ENCODE measurements at regions not wholly inside any gene's neighbourhood (a gene's known extent, or its start where the extent isn't known, plus 50 kb on each side); places are given as distances from the start of the nearest gene placed in this dataset.

DNA sequence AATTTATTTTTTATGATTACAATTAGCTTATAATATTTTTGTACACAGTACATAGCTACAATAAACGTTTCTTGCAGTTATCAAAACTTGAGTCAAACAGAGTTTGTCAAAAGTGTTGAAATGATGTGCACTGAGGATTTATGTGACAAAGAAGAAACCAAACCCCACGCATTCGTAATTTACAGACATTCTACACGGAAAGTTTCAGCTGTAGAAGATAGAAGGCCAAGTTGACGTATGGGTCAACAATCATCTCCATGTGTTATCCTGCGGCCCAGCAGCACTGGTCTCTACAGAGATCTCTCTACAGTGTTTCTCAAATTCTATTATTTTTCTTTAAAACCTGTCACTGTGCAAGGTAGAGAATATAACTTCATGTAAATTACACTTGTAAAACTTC lies 1507.6 kb downstream of the PCDH9 start:
- no peaks in the 10 kb centered on the region for H3K4me1 ChIP-seq (ENCODE audit: control insufficient read depth, insufficient read depth, low read length)
- H4K20me1 ChIP-seq (ENCODE audit: control insufficient read depth, insufficient read depth) = no peaks in the 10 kb centered on the region
- TF ChIP-seq NFYA (IDR thresholded peaks at IDR 0.05; ENCODE audit: borderline replicate concordance, low read depth, low read length) (no peak), ZNF622 (IDR thresholded peaks at IDR 0.05) (no peak), BCL11A (IDR thresholded peaks at IDR 0.05; ENCODE audit: low read depth, low read length) (no peak)
- TF ChIP-seq, protein P1, sequence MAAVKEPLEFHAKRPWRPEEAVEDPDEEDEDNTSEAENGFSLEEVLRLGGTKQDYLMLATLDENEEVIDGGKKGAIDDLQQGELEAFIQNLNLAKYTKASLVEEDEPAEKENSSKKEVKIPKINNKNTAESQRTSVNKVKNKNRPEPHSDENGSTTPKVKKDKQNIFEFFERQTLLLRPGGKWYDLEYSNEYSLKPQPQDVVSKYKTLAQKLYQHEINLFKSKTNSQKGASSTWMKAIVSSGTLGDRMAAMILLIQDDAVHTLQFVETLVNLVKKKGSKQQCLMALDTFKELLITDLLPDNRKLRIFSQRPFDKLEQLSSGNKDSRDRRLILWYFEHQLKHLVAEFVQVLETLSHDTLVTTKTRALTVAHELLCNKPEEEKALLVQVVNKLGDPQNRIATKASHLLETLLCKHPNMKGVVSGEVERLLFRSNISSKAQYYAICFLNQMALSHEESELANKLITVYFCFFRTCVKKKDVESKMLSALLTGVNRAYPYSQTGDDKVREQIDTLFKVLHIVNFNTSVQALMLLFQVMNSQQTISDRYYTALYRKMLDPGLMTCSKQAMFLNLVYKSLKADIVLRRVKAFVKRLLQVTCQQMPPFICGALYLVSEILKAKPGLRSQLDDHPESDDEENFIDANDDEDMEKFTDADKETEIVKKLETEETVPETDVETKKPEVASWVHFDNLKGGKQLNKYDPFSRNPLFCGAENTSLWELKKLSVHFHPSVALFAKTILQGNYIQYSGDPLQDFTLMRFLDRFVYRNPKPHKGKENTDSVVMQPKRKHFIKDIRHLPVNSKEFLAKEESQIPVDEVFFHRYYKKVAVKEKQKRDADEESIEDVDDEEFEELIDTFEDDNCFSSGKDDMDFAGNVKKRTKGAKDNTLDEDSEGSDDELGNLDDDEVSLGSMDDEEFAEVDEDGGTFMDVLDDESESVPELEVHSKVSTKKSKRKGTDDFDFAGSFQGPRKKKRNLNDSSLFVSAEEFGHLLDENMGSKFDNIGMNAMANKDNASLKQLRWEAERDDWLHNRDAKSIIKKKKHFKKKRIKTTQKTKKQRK (IDR thresholded peaks at IDR 0.05; ENCODE audit: low read depth, low read length) = no peak
- ChIA-PET POLR2A (no interaction called here), SMC1A (ENCODE audit: uncharacterized antibody, unreplicated experiment) (no interaction called here), CTCF (interaction anchor here (0.5 kb wide), 1 partner anchor 1502 kb away, joined by 3 read pairs; no protein-coding TSS in a partner anchor), RAD21 (ENCODE audit: unreplicated experiment) (no interaction called here)
- H3K79me2 ChIP-seq (ENCODE audit: control insufficient read depth, insufficient read depth, low read length) = no peaks in the 10 kb centered on the region
- no peak overlapping the region for H3K4me2 ChIP-seq (ENCODE audit: control insufficient read depth, insufficient read depth)
- no peak overlapping the region for H3K9ac ChIP-seq (ENCODE audit: control insufficient read depth, insufficient read depth, low read length)
- no peak overlapping the region for H2AFZ ChIP-seq (ENCODE audit: control insufficient read depth, low read depth, low read length)
- H3K27me3 ChIP-seq (replicated peaks in 1 of 2; ENCODE audit: control insufficient read depth in 2 of 2, insufficient read depth in 2 of 2, low read length in 1 of 2) = no peaks in the 10 kb centered on the region
- no peak overlapping the region for H3K4me3 ChIP-seq
- BruUV-seq (replicated peaks) = no TSS peak
- H3K9me3 ChIP-seq (replicated peaks; ENCODE audit: control insufficient read depth, insufficient read depth, low read length) = no peaks in the 10 kb centered on the region
- in situ Hi-C loops (cut with MboI) (no loop called here), intact Hi-C loops (cut with micrococcal nuclease; ENCODE audit: unreplicated experiment) (no loop called here)
- no peaks in the 10 kb centered on the region for H3K36me3 ChIP-seq (ENCODE audit: control insufficient read depth in 2 of 2, insufficient read depth in 2 of 2, low read length in 1 of 2)
- no peak overlapping the region for H3K27ac ChIP-seq (ENCODE audit: control insufficient read depth, insufficient read depth)
- FAIRE-seq = no peak
- 30% methylated on average over 6 of the region's 6 CpGs for WGBS (ENCODE audit: insufficient coverage, insufficient replicate concordance, low lambda C conversion rate, missing lambda C conversion rate)
- ATAC-seq = no peak
- DNase-seq (ENCODE audit: low read depth, low spot score) = no peak

DNA sequence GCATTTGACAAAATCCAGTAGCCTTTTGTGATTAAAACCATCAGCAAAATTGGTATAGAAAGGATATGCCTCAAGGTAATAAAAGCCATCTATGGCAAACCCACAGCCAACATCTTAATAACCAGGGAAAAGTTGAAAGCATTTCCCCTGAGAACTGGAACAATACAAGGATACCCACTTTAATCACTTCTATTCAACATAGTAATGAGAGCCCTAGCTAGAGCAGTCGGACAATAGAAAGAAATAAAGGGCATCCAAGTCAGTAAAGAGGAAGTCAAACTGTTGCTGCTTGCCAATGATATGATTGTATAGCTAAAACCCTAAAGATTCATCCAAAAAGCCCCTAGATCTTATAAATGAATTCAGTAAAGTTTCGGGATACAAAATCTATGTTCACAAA lies 1510.3 kb downstream of the PCDH9 start:
- H4K20me1 ChIP-seq (ENCODE audit: control insufficient read depth, insufficient read depth) = no peaks in the 10 kb centered on the region
- no peaks in the 10 kb centered on the region for H3K27me3 ChIP-seq (replicated peaks in 1 of 2; ENCODE audit: control insufficient read depth in 2 of 2, insufficient read depth in 2 of 2, low read length in 1 of 2)
- ChIA-PET SMC1A (ENCODE audit: uncharacterized antibody, unreplicated experiment) (interaction anchor here (1.0 to 1.2 kb wide), 2 partner anchors 10 to 17 kb away, joined by 3 to 4 read pairs; no protein-coding TSS in a partner anchor), POLR2A (no interaction called here), CTCF (interaction anchor here (1.2 to 1.4 kb wide), 3 partner anchors 20 to 63 kb away, joined by 3 to 4 read pairs (median 3); no protein-coding TSS in a partner anchor), RAD21 (ENCODE audit: unreplicated experiment) (interaction anchor here (1.0 kb wide), 1 partner anchor 45 kb away, joined by 3 read pairs; no protein-coding TSS in a partner anchor)
- no peaks in the 10 kb centered on the region for H3K79me2 ChIP-seq (ENCODE audit: control insufficient read depth, insufficient read depth, low read length)
- WGBS (ENCODE audit: insufficient coverage, insufficient replicate concordance, low lambda C conversion rate, missing lambda C conversion rate) = 10% methylated on average over 2 of the region's 2 CpGs
- in situ Hi-C loops (cut with MboI) = no loop called here
- FAIRE-seq (no peak), ATAC-seq (no peak), DNase-seq (ENCODE audit: low read depth, low spot score) (no peak)
- H3K4me1 ChIP-seq (ENCODE audit: control insufficient read depth, insufficient read depth, low read length) = no peaks in the 10 kb centered on the region
- no peak overlapping the region for H3K9ac ChIP-seq (ENCODE audit: control insufficient read depth, insufficient read depth, low read length)
- no peak overlapping the region for H2AFZ ChIP-seq (ENCODE audit: control insufficient read depth, low read depth, low read length)
- H3K4me3 ChIP-seq = no peak overlapping the region
- BruUV-seq (replicated peaks) = no TSS peak
- no peak overlapping the region for H3K27ac ChIP-seq (ENCODE audit: control insufficient read depth, insufficient read depth)
- intact Hi-C loops (cut with micrococcal nuclease; ENCODE audit: unreplicated experiment) = no loop called here
- H3K4me2 ChIP-seq (ENCODE audit: control insufficient read depth, insufficient read depth) = no peak overlapping the region
- H3K9me3 ChIP-seq (replicated peaks; ENCODE audit: control insufficient read depth, insufficient read depth, low read length) = no peaks in the 10 kb centered on the region
- H3K36me3 ChIP-seq (ENCODE audit: control insufficient read depth in 2 of 2, insufficient read depth in 2 of 2, low read length in 1 of 2) = no peaks in the 10 kb centered on the region
- TF ChIP-seq CBX3 (IDR thresholded peaks at IDR 0.05; ENCODE audit: borderline replicate concordance, low read depth) (no peak), ZNF24 (IDR thresholded peaks at IDR 0.05) (no peak), SMAD5 (IDR thresholded peaks at IDR 0.05; ENCODE audit: low read depth) (no peak), DPF2 (IDR thresholded peaks at IDR 0.05) (no peak), ZZZ3 (IDR thresholded peaks at IDR 0.05; ENCODE audit: control insufficient read depth, insufficient read length, low read depth) (no peak), ZNF622 (IDR thresholded peaks at IDR 0.05) (no peak), RFX5 (IDR thresholded peaks at IDR 0.05; ENCODE audit: low read depth, low read length) (no peak), EED (IDR thresholded peaks at IDR 0.05; ENCODE audit: low read depth) (no peak), MTA2 (IDR thresholded peaks at IDR 0.05; ENCODE audit: low read depth) (no peak)
- TF ChIP-seq, protein P2, sequence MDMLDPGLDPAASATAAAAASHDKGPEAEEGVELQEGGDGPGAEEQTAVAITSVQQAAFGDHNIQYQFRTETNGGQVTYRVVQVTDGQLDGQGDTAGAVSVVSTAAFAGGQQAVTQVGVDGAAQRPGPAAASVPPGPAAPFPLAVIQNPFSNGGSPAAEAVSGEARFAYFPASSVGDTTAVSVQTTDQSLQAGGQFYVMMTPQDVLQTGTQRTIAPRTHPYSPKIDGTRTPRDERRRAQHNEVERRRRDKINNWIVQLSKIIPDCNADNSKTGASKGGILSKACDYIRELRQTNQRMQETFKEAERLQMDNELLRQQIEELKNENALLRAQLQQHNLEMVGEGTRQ (IDR thresholded peaks at IDR 0.05; ENCODE audit: borderline replicate concordance, low read depth, low read length) = no peak
- TF ChIP-seq, protein P3, sequence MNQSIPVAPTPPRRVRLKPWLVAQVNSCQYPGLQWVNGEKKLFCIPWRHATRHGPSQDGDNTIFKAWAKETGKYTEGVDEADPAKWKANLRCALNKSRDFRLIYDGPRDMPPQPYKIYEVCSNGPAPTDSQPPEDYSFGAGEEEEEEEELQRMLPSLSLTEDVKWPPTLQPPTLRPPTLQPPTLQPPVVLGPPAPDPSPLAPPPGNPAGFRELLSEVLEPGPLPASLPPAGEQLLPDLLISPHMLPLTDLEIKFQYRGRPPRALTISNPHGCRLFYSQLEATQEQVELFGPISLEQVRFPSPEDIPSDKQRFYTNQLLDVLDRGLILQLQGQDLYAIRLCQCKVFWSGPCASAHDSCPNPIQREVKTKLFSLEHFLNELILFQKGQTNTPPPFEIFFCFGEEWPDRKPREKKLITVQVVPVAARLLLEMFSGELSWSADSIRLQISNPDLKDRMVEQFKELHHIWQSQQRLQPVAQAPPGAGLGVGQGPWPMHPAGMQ (IDR thresholded peaks at IDR 0.05; ENCODE audit: borderline replicate concordance) = no peak
